NCI-H187 (cell line): ENCODE measurements at regions not wholly inside any gene's neighbourhood (a gene's known extent, or its start where the extent isn't known, plus 50 kb on each side); places are given as distances from the start of the nearest gene placed in this dataset.
"Not testable (repeated sequence)": the region's sequence is repeated elsewhere in the genome, so short reads cannot be mapped to it uniquely, and the experiment has no call there.

Experiments
- DNase-seq, 2 experiments: peaks; one replicate each; lab custom pipeline; 2025; lab: John Stamatoyannopoulos, UW

DNA sequence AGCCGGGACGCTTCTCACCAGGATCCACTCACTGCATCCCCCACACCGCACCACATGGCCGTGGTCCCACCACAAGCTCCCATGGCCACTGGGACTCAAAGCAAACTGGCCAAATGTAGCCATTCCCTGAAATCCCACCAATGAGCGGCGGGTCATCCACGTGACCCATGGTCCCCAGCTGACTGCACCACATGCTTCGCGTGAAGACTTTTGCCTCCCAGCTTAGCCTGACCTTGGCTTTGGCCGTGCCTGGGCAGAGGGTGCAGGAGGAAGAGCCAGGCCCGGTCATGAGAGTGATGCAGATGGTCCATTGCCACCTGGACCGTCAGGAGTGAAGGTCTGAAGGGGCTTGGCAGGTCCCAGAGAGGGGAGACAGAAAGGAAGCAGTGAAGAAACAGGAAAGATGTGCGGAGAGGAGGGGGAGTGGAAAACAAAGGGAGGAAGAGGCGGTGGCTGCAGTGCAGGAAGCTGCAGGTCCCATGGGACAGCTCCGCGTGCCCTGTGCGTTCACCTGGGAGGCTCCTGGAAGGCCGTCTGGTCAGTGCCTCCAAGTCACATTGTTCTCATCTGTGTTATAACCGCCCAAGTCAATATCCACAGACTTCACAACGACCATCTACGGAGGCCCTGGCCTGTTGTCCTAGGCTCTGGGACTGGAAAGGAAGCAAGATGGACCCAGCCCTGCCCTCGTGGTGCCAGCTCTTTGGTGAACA, 167.8 kb upstream of the AJAP1 start:
- no peak for DNase-seq

DNA sequence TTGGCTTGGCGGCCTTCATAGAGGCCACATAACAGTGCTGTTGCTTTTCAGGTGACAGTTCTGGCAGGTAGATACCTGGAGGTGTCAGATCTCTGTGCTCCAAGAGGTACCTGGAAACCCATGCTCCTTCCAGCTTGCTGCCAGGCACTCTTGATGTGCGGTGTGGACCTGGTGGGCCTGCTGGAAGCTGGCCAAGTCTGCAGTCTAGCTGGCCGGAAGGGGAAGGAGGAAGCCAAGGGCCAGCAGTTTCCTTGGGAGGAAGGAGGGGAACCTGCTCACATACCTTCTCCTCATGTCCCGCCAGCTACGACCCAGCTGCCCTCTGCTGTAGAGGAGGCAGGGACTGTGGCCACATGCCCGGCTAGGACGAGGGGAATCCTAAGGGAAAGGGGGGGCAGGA, 166.4 kb upstream of the AJAP1 start:
- no peak for DNase-seq

DNA sequence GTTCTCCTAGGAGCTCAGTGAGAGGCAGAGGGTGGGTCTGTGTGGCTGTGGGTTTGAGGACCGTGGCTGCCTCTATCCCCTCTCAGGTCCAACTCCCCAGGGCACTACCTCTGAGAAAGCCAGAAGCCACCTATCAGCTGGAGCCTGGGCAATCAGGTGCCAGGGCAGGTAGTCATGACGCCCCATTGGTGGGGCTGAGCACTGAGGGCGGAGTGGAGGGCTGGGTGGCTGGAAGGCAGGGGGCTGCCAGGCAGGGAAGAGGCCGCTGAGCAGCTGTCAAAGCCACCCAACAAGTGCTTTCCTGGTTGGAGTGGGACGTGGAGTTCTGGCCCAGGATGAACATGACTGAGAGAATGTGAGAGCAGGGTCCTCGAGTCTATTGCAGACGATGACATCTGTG, 164.9 kb upstream of the AJAP1 start:
- DNase-seq: no peak

DNA sequence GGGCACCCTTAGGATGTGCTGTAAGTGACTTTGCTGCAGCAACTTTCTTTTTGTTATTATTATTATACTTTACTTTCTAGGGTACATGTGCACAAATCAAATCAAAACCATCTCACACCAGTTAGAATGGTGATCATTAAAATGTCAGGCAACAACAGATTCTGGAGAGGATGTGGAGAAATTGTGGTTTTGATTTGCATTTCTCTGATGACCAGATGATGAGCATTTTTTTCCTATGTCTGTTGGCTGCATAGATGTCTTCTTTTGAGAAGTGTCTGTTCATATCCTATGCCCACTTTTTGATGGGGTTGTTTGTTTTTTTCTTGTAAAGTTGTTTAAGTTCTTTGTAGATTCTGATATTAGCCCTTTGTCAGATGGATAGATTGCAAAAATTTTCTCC, 164.4 kb upstream of the AJAP1 start:
- not testable (repeated sequence) for DNase-seq

DNA sequence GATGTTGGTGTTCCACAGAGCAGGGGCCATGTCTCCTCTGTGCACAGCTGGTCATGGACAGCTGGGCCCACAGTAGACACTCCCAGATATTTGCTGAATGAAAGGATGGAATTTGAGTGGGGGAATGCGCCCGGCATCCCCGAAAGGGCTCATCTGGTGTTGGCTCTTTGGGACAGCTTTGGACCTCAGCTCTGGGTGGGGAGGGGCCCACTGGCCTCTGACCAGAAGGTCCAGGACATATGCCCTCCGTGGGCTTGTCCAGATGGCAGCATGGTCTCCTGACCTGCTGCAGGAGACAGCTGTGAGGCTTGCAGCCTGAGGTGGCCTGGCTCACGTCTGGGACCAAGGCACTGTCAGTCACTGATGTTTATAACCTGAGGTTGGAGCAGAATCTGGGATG, 160.4 kb upstream of the AJAP1 start:
- no peak for DNase-seq

DNA sequence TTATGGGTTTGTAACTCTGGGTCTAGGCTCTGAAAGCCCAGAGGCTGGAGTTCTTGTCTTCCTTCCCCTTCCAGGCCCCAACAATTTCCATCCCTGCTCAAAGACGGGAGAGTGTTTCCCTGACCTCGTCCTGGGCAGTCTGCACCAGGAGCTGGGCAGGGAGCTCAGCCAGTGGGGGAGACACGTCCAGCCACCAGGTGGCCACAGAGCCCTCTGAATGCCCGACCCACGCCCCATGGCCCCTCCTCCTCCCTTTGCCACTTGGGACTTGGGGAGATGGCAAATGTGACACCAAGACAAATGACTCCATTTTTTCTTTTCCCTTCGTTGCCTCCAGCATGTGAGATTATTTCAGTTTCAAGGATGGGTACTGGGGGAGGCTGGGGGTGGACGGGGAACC, 159.9 kb upstream of the AJAP1 start:
- DNase-seq: no peak

DNA sequence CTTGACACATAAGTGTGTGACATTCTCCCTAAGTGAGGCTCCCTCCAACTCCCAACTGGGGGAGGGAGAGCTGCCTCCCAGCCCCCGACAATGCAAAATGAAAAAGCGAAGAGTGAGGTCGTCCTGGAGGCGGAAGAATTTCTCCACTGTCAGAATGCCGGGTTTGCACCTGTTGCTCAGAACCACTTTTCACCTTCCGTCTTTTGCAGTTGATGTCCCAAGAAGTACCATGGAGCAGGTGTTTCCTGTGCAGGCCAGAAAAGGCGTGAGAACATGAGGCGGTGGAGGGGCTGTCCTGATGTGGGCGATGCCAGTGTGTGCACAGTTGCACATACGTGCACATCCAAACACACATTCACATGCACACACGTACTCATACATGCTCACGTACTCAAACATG, 158.6 kb upstream of the AJAP1 start:
- no peak for DNase-seq

DNA sequence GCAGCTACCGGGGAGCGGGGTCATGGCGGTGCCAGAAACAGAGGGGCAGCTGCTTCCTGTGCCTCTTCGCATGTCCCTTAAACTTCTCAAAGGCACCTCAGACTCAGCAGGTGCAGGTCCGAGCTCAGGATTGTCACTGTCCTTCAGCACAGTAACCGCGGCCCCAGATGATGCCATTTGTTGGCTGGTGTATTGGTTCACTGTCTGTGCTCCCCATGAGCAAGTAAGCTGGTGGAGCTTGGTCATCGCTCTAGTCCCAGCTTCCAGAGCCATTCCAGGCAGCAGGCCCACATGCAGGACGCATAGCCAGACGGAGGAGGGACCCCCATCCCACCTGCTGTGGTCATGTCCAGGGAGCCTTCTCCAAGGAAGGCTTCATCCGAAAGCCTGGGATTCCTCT, 154.0 kb upstream of the AJAP1 start:
- no peak for DNase-seq

DNA sequence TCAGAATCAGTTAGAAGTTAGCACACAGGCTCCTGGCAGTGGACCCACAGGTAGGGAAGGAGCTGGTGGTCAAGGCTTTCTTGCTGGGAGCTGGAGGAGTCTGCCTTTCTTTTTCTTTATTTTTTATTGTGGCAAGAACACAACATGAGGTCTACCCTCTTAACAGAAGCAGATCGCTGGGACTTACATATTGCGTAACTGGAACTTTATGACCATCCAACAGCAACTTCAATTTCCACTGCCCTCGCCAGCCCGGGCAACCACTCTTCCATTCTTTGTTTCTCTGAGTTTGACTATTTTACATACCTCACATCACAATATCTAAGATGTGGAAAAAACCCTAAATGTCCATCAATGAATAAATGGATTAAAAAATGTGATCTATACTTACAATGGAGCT, 147.8 kb upstream of the AJAP1 start:
- DNase-seq: no peak

DNA sequence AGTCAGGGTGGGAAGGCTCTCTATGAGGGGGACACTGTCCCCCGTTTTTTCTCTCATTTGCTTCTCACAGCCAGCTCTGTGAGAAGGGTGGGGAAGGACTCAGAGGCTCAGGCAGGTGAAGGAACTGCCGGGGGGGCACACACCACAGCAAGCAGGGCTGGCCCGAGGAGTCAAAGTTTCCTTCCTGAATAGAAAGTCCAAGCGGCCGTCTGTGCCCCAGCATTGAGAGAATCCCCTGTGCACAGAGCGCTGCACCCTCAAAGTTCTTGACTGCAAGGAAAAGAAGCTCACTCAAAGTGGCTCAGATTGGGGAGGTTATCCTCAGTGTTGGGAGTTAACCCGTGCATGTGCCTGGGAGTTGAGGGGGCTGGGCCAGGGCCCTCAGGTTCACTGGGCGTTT, 145.2 kb upstream of the AJAP1 start:
- DNase-seq: no peak

DNA sequence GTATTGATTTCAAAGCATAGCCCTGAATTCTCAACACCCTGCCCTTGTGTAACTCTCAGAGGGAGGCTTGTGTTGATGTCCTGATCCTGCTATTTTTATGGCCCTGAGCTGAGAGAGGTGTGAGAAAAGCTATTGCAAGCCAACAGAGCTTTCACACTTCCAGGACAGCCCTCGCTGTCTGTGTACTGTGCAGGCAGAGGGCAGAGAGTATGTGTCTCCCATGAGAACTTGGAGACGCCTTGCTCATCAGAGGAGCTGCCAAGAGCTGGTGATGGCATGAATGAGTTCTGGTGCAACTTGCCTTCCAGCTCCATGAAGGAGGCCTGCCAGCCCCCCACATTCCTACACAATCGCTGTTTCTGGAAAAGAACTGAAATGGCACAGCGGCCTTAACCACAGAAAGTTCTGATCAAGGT, 144.1 kb upstream of the AJAP1 start:
- no peak for DNase-seq

DNA sequence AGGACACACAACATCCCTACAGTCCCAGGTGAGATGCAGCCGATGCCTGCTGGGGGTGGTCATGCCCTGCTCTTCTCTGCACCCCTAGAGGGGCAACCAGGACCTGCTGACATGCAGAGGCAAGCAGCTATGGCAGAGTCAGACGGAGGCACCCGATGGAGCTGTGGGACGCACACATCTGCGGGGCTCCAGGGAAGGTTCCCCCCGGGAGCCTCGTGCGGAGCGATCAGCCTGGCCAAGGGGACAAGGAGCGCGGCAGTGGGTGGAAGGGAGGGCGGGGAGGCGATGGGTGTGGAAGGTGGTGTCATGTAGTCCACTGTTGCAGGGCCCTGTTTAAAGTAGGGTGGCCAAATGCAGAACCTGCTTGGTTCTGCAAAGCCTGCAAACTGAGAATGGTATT, 143.0 kb upstream of the AJAP1 start:
- no peak for DNase-seq

DNA sequence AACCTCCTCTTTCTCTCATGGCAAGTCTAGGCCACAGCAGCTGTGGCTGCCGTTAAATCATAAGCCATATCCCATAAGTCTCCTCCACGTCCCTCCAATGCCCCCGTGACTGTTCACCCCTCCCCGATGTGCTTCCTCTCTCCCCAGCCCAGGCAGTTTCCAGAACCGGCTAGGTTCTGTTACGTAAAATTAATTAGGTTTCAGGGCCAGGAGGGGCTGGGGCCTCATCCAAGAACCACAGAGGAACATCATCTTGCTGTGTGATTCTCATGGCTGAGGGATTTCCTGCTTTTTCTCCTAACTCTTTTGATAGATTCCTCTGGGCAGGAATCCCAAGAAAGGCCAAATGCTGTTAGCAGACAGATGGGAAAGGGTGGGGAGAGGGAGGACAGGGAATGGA, 141.8 kb upstream of the AJAP1 start:
- DNase-seq: no peak

DNA sequence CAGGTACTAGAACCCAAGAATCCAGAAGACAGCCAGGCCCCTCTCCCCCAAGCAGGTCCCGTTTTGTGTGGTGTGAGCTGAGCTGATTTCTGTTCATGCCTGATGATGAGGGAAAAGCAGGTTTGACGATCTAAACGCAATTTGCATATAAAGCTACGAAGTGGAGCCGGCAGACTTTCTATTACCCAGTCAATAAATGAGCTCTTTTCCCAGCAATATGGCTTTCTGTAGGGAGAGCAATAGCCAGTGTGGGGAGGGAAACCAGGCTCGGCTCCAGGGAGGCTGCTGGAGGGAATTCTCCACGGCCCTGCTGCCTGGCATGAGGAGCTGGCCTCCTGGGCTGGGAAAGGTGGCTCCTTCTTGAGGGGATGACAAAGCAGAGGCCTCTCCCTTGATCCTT, 140.7 kb upstream of the AJAP1 start:
- DNase-seq: no peak

DNA sequence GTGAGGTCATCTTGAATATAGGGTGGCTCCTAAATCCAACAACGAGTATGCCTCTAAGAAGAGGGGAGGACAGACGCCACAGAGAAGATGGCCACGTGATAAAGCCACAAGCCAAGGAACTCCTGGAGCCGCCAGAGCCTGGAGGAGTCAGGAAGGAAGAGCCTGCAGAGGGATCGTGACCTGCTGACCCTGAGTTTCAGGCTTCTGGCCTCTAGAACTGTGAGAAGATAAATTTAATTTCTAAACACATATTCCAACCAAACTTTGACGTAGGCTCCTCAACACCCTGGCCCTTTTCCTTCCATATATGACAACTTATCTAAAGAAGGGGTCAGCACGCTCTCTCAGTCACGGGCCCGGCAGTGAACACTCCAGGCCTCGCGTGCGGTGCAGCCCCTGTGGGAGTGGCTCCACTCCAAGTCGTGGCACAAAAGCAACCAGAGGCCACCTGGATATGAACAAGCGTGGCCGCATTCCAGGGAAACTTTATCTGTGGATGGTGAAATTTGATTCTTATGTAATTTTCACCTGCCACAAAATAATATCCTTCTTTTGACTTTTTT, 138.6 kb upstream of the AJAP1 start:
- no peak for DNase-seq

DNA sequence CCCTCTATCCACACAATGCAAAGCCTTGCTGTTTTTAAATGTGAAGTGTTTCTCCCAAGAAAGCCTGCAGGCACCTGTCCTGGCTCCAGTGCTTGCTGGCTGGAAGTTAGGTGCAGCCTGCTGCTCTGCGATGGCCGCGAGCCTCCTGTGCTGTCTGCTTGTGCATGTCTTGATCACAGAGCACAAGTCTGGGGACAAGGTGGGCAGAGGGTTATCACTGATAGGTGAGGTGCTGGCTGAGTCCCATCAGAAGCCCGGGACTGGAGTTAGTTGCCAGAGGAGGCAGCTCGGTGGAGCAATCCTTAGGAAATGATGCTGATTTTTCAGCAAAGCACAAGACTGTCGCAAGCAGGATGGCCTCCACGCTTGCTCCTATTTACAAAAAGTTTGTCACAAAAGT, 137.8 kb upstream of the AJAP1 start:
- no peak for DNase-seq

DNA sequence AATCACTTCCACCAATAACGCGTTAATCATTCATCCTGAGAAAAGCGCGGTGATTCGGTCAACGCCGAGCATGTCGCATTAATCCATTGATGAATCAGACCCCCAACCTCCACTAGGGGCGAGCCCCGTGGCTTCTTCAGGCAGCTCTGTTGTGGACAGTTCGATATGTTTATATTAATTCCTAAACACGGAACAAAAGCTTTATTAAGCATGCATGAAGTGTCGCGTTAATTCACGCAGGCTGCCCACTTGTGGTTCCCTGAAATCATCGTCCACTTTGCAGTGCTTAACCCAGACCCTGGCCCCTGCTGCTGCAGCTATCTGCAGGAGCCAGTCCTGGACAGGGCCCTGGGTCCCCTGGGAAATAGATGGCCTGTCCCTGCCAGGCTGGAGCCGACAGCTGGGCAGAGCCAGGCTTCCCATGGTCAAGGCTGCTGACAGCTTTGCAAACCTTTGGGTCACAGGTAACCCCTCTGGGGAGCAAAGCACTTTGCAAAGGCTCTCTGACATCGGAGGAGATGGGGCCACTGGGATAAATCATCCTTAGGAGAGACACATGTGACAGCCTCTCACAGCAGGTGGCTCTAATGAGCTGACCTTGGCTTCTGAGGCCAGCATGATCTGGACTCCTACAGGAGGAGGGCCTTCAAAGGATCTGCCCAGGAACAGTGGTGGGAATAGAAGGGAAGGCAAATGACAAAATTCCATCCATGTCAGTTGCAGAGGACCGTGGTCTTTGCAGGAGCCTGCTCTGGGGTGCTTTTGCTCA, 137.0 kb upstream of the AJAP1 start:
- DNase-seq: no peak

DNA sequence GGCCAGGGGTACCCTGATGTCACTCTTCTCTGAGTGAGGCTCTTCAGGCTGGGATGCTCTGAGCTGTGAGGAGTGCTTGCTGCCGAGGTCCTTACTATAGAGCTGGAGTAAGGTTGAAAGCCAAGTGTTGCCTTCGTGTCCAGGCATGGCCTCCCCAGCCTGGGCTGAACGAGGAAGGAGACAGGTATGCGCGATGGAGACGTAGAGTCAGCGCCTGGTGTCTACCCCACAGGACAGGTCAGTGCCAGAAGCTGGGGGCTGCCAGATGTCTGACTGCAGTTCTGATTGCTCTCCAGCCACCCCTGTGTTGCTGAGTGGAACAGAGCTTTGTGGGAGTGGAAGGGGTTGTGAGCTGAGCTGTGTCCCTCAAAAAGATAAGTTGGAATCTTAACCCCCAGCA, 135.8 kb upstream of the AJAP1 start:
- DNase-seq: no peak

DNA sequence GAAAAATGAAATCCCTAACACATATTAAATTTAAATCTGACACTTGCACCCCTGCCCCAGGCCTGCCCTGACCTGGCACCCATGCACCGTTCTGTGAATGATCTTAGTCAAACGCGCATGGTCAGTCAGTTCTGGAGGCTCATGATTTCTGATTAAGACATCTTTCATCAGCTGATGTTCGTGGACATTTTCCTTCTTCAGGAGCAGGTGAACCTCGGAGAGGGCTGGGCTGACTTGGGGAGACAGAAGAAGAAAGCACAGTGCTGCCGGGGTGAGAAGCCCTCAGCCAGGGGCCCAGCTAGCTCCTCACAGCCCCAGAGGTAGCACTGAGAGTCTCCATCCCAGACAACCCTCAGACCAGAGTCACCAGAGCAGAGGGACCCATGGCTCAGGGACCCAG, 134.5 kb upstream of the AJAP1 start:
- no peak for DNase-seq

DNA sequence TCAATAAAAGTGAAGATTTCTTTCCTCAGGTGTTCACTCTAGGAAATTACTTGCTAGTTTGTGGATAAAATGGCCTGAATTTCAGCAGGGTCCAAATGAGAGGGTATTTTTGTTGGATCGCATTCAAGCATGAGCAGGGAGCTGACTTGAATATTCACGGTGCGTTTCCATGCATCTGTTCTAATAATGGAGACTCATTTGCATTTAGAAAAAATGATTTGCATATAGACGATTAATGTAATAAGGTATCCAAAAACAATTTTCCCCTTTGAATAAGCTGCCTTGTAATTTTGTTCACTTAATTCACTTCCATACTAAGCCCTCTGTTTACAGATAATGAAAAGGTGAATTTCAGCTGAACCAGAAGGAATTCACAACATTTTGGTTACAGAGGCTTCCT, 130.9 kb upstream of the AJAP1 start:
- DNase-seq: no peak

DNA sequence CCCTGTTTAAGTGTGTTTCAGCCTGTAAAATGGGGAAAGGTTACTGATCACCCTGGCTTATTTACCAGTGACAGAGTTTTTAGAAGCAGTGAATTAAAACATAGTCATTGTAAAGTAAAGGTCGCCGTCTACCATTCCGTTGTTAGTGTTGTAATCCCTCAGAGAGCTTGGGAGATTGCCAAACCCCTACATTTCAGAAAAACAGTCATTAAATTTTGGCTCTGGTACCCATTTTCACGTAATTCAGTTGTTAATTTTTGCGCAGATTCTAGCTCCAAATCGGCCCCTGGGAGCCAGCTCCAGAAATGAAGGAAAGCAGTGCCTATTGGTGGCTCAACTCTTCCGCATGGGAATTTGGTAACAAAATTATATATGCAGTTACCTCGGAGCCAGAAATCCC, 127.7 kb upstream of the AJAP1 start:
- no peak for DNase-seq

DNA sequence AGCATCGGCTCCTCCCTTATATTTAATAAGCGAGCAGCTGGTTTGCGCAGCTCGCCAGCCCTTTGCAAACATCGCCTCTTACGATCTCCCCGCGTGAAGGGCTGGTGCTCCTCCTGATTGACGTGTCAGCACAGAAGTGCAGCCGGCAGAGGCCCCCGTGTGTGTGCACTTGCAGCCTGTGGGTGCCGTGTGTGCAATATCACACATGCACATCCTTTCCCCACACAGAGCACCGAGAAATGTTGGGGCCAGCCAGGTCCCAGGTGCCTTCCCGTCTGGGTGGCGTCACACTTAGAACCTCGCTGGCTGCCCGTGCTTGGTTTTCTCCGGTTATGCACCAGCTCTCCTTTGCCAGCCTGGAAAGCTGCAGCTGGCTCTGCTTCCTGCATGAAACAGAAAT, 126.6 kb upstream of the AJAP1 start:
- DNase-seq: peak; percentile 48 to 58

DNA sequence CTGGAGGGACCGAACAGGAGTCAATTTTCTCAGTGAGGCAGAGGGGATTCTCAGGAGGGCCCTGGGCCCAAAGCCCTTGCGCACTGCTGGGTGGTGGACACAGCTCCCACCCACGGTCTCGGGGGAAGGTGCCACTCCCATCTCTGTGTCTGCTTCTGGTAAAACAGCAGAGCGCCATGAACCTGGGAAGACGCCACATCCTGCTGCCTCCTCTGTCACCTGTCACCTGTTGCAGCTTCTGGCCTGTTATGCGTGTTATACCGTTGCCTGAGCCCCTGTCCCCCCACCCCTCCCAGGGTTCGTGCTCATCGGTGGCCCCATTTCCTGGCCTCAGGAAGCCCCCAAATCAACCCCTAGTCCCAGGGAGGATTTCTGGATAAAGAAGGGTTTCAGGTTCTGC, 125.8 kb upstream of the AJAP1 start:
- DNase-seq: no peak
